Peyer's patch (tissue), 4 donors: ENCODE measurements at regions not wholly inside any gene's neighbourhood (a gene's known extent, or its start where the extent isn't known, plus 50 kb on each side); places are given as distances from the start of the nearest gene placed in this dataset.

Experiments used
- DNase-seq, 3 donors: peaks; one replicate each; pipeline ENCODE4 v3.0.0-alpha.2; 2017 to 2019
- H3K27ac ChIP-seq, 4 donors: fragments of 200-600 bp; sonication (generic); one replicate each; pipeline ENCODE4 v1.5.1; 2016 to 2019
- H3K27me3 ChIP-seq, 2 donors: fragments of 200-600 bp; sonication (generic); one replicate each; pipeline ENCODE4 v1.5.1; 2019
- H3K36me3 ChIP-seq, 3 donors: fragments of 200-600 bp; sonication (generic); one replicate each; pipeline ENCODE4 v1.5.1; 2016 to 2019
- H3K4me1 ChIP-seq, 4 donors: fragments of 200-600 bp; sonication (generic); one replicate each; pipeline ENCODE4 v1.5.1; 2016 to 2019
- H3K4me3 ChIP-seq, 4 donors: fragments of 200-600 bp; sonication (generic); 1 replicate in 3 of 4; 2 replicates in 1 of 4; pipeline ENCODE4 v1.5.1; 2016 to 2019; ENCODE audit warnings: mild to moderate bottlenecking in 1 of 4
- H3K9me3 ChIP-seq, 4 donors: fragments of 200-600 bp; sonication (generic); one replicate each; pipeline ENCODE4 v1.5.1; 2016 to 2019; ENCODE audit warnings: mild to moderate bottlenecking in 1 of 4
- POLR2A ChIP-seq, 2 donors: fragments of 450-650 bp; IDR thresholded peaks; one replicate each; pipeline ENCODE4 v1.5.1; 2017; ENCODE audit warnings: antibody characterized with exemption in 2 of 2, mild to moderate bottlenecking in 2 of 2, moderate library complexity in 2 of 2
- TF ChIP-seq, protein P1 (sequence below), 6 experiments: fragments of 450-650 bp in 4 of 6; fragments of 200-600 bp in 2 of 6; sonication (generic) in 1 of 6; IDR thresholded peaks; one replicate each; pipeline ENCODE4 v1.5.1; 2017 to 2019; ENCODE audit warnings: antibody characterized with exemption in 6 of 6, mild to moderate bottlenecking in 3 of 6, moderate library complexity in 1 of 6

DNA sequence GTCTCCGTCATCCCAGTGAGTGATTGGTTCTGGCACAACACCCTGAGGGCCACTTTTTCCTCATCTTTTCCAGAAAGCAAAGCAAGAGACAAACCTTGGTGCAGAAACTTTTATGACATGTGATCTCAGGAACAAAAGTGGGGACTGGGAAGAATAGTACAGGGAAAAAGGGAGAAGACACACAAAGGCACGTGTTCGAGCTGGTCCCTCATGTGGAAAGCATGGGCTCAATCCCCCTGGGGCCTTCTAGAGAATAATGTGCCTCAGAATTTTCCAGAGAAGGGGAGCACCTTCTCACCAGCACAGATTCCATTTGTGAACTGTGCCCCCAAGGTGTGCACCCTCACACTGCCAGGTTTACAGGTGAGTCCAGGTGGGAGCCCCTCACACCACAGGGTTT, 312.6 kb downstream of the FBXO15 start:
- Histone ChIP-seq H3K9me3 (no peaks in the 10 kb centered on the region), H3K36me3 (no peaks in the 10 kb centered on the region), H3K4me3 (no peak overlapping the region), H3K4me1 (no peaks in the 10 kb centered on the region), H3K27me3 (no peaks in the 10 kb centered on the region), H3K27ac (no peak overlapping the region)
- TF ChIP-seq, protein P1, sequence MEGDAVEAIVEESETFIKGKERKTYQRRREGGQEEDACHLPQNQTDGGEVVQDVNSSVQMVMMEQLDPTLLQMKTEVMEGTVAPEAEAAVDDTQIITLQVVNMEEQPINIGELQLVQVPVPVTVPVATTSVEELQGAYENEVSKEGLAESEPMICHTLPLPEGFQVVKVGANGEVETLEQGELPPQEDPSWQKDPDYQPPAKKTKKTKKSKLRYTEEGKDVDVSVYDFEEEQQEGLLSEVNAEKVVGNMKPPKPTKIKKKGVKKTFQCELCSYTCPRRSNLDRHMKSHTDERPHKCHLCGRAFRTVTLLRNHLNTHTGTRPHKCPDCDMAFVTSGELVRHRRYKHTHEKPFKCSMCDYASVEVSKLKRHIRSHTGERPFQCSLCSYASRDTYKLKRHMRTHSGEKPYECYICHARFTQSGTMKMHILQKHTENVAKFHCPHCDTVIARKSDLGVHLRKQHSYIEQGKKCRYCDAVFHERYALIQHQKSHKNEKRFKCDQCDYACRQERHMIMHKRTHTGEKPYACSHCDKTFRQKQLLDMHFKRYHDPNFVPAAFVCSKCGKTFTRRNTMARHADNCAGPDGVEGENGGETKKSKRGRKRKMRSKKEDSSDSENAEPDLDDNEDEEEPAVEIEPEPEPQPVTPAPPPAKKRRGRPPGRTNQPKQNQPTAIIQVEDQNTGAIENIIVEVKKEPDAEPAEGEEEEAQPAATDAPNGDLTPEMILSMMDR (IDR thresholded peaks at IDR 0.05): no peak
- no peak for TF ChIP-seq POLR2A (IDR thresholded peaks at IDR 0.05)
- DNase-seq: no peak

DNA sequence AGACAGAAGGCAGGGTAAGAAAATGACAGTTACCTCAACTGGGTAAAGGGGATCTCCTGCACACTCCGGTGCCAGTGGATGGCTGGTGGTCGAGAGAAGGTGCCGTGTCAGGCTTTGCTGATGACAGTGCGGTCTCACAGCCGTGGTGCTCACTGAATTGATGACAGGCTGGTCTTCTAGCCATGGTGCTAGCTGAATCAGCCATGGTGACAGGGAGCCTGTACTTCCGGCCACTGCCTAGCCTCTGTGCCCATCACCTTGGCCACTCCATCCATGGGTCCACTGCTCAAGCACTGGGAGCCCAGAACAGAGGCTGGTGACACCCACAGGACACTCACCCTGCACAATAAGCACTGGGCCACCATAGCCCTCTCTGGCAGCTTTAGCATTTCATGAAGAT, 315.9 kb downstream of the FBXO15 start:
- Histone ChIP-seq H3K36me3 (no peaks in the 10 kb centered on the region), H3K4me1 (no peaks in the 10 kb centered on the region), H3K4me3 (no peak overlapping the region), H3K27ac (no peak overlapping the region), H3K9me3 (no peaks in the 10 kb centered on the region), H3K27me3 (no peaks in the 10 kb centered on the region)
- no peak for DNase-seq
- TF ChIP-seq POLR2A (IDR thresholded peaks at IDR 0.05): no peak
- TF ChIP-seq, protein P1 (IDR thresholded peaks at IDR 0.05): no peak

DNA sequence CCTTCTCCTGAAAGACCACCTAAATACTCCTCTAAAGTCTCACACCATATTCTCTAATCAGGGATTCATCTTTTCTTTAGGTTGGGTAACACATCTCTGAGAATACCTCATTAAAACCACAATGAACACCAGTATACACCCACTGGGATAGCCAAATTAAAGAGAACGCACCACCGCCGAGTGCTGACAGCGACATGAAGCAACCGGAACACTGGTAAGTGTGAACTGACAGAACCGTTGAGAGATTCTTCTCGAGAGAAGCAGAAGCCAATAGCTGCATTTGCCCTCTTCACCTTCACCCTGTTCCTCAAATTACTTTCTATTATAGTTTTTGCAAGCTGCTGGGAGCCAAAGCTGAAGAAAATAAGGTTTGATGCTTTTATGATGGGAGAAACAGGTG, 318.5 kb downstream of the FBXO15 start:
- Histone ChIP-seq H3K36me3 (no peaks in the 10 kb centered on the region), H3K9me3 (no peaks in the 10 kb centered on the region), H3K4me3 (no peak overlapping the region), H3K4me1 (no peaks in the 10 kb centered on the region), H3K27ac (no peak overlapping the region), H3K27me3 (no peaks in the 10 kb centered on the region)
- TF ChIP-seq POLR2A (IDR thresholded peaks at IDR 0.05): no peak
- TF ChIP-seq, protein P1 (IDR thresholded peaks at IDR 0.05): no peak
- no peak for DNase-seq

DNA sequence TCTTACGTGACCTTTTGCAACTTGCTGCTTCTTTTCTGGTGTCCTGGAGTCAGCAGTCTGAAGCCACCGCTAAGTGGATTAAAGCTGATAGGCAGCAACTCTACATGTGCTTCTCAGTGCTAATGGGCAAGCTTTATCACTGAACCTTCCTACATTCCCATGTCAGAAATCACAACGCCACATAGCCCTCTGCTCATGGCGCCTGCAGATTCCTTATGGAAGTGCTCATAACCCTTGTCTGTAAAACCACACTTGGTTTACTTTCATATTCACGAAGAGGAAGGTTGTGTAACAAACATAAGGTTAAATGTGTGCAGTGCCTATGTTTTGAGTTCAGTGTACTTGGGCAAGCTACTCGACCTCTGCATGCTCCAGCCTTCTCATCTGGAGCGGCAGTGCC, 319.8 kb downstream of the FBXO15 start:
- Histone ChIP-seq H3K27me3 (no peaks in the 10 kb centered on the region), H3K27ac (no peak overlapping the region), H3K36me3 (no peaks in the 10 kb centered on the region), H3K9me3 (no peaks in the 10 kb centered on the region), H3K4me3 (no peak overlapping the region), H3K4me1 (no peaks in the 10 kb centered on the region)
- no peak for DNase-seq
- TF ChIP-seq, protein P1 (IDR thresholded peaks at IDR 0.05): no peak
- no peak for TF ChIP-seq POLR2A (IDR thresholded peaks at IDR 0.05)

DNA sequence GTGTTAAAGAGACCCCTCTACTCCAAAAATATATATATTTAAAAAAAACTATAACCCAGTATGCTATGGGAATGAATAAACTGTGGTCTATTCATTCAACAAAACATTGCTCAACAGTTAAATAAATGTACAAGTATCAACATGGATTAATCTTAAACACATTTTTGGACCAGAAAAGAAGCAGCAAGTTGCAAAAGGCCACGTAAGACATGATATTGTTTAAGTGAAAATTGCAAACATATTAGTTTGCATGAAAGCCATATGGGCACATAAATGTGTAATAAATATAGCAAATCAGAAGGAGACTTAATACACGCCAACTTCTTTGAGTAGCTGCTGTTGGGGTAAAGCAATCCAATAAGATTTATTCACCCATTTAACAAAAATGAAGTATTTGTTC, 321.5 kb downstream of the FBXO15 start:
- H3K9me3 ChIP-seq: no peaks in the 10 kb centered on the region
- H3K4me3 ChIP-seq: no peak overlapping the region
- TF ChIP-seq, protein P1 (IDR thresholded peaks at IDR 0.05): no peak
- TF ChIP-seq POLR2A (IDR thresholded peaks at IDR 0.05): no peak

DNA sequence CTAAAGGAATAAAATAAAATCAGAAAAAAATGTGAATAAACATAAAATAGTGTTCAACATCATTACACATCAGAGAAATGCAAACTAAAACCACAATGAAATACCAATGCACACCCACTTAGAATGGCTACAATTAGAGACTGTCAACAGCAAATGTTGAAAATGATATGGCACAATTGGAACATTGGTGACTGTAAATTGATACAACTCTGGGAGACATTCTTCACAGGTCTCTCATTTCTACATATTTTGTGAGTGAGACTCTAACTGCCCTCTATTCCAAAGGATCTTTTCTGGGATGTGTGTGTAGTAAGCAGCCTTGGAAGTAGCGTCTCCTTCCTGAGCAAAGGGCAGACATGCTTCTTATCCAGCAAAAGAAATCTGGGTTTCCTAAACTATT, 323.0 kb downstream of the FBXO15 start:
- H3K4me3 ChIP-seq: no peak overlapping the region
- no peaks in the 10 kb centered on the region for H3K36me3 ChIP-seq
- TF ChIP-seq, protein P1 (IDR thresholded peaks at IDR 0.05): no peak
- TF ChIP-seq POLR2A (IDR thresholded peaks at IDR 0.05): no peak
- DNase-seq: no peak
- H3K27me3 ChIP-seq: no peaks in the 10 kb centered on the region
- no peaks in the 10 kb centered on the region for H3K4me1 ChIP-seq
- H3K9me3 ChIP-seq: no peaks in the 10 kb centered on the region
- no peak overlapping the region for H3K27ac ChIP-seq

More for the DNA sequence above, 321.5 kb downstream of the FBXO15 start:
- Histone ChIP-seq H3K27me3 (no peaks in the 10 kb centered on the region), H3K36me3 (no peaks in the 10 kb centered on the region), H3K4me1 (no peaks in the 10 kb centered on the region), H3K27ac (no peak overlapping the region)
- DNase-seq: no peak
